ENCODE measurements at regions not wholly inside any gene's neighbourhood (a gene's known extent, or its start where the extent isn't known, plus 50 kb on each side); places are given as distances from the start of the nearest gene placed in this dataset.
A peak's percentile ranks its signal among the peaks of the same experiment; 100 is the strongest.

DNA sequence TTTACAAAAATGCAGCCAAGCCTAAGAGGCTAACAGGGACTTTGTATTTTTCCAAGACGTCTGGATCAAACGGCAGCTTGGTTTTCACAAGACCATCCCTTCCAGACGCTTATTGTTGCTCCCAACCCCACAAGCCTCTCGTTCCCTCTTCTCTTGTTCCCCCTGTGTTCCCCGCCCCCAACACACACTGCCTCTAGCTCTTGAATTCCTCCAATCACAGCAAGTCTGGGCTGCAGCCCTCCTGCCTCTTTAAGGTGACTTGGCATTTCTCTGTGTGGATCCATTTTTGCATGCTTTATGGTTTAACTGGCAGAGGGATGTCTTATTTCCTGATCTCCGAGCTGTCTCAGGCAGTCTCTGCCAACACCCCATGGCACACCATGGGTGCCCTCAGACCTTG is 182.2 kb downstream of the ABHD5 start:
- DNase-seq, result peak; percentile 65
- Histone ChIP-seq H3K4me3 (no peak overlapping the region), H3K9me3 (no peaks in the 10 kb centered on the region), H3K36me3 (no peaks in the 10 kb centered on the region), H3K27me3 (no peaks in the 10 kb centered on the region)

- H3K27me3 ChIP-seq, result no peaks in the 10 kb centered on the region
- no peak for DNase-seq
- H3K4me3 ChIP-seq, result no peak overlapping the region
- H3K36me3 ChIP-seq, result no peaks in the 10 kb centered on the region
- H3K9me3 ChIP-seq, result no peaks in the 10 kb centered on the region
Measured at GRCh38 chr3:43873723-43874122, 183.0 kb downstream of the ABHD5 start.

GRCh38 chr3:43874290-43874689 is 183.6 kb downstream of the ABHD5 start:
- Histone ChIP-seq H3K36me3 (no peaks in the 10 kb centered on the region), H3K4me3 (no peak overlapping the region), H3K27me3 (no peaks in the 10 kb centered on the region), H3K9me3 (no peaks in the 10 kb centered on the region)
- DNase-seq, result no peak

DNA sequence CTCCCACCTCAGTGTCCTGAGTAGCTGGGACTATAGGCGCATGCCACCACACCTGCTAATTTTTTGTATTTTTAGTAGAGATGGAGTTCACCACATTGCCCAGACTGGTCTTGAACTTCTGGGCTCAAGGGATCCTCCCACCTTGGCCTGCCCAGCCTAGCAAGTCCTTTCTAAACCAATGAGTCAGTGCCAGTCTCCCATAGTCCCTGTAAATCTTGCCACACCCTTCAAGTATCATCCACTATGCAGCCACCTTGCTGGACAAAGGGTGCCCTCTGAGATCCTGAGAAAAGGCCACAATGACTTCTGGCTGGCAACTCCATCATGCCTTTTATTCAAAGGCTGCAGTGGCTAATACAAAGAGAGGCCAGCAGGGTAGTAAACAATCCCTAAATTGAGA is 184.0 kb downstream of the ABHD5 start:
- no peaks in the 10 kb centered on the region for H3K9me3 ChIP-seq
- H3K36me3 ChIP-seq, result no peaks in the 10 kb centered on the region
- no peak overlapping the region for H3K4me3 ChIP-seq
- DNase-seq, result no peak
- no peaks in the 10 kb centered on the region for H3K27me3 ChIP-seq

- no peak for DNase-seq
Measured at GRCh38 chr3:43876648-43877047, 185.9 kb downstream of the ABHD5 start.

DNA sequence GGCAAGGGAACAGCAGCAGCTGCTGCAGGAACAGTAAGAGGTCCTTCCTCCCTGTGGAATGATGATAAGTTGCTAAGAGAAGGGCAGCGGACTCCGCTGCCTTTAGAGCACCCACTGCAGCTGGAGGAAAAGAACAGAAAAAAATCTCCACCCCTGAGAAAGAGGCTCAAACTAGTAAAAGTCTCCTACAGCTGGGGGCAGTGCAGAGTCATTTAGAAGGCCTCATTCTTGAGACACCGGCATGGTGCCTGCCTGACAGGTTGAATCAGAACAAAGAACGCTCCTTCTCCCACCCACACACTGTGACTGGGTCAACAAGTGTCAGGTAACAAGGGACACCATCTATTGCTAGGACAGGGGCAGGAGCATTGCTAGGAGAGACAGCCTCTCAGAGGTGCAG is 188.4 kb downstream of the ABHD5 start:
- Histone ChIP-seq H3K4me3 (no peak overlapping the region), H3K36me3 (no peaks in the 10 kb centered on the region)
- no peak for DNase-seq

More at GRCh38 chr3:43876648-43877047, 185.9 kb downstream of the ABHD5 start:
- no peak overlapping the region for H3K4me3 ChIP-seq
- H3K36me3 ChIP-seq, result no peaks in the 10 kb centered on the region
- no peaks in the 10 kb centered on the region for H3K27me3 ChIP-seq
- H3K9me3 ChIP-seq, result no peaks in the 10 kb centered on the region

DNA sequence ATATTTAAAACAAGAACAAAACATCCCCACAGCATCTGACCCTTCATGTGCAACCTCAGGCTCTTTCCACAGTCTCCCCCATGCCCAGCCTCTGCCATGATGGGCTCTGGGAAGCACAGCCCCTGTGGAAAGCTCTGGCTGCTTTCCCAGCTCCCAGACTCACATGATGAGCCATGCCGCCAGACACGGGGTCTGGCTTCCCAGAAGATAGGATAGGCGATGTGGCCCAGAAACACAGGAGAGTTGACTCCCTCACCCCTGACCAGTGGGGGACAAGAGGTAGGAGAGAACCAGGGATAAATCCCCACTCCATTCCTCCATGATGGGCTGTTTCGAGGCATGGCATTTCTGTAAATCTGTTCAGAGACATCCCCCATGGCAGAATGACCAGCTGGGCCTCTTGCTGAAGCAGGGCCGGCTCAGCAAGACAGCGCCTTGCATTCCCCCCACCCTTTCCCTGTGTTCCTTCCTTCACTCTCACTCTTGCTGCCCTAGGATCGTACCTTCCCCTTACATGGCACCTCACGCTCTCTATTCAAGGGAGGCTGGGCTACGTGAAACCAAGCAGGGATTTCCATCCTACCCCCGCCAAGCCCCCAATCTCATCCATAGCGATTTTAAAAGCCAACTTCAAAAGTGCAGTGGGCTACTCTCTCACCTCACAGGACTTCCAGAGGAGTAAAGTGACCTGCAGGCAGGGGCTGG is 192.4 kb downstream of the ABHD5 start:
- Histone ChIP-seq H3K4me3 (no peak overlapping the region), H3K27me3 (no peaks in the 10 kb centered on the region), H3K36me3 (no peaks in the 10 kb centered on the region), H3K9me3 (no peaks in the 10 kb centered on the region)
- no peak for DNase-seq

More for the DNA sequence above, 188.4 kb downstream of the ABHD5 start:
- no peaks in the 10 kb centered on the region for H3K27me3 ChIP-seq
- no peaks in the 10 kb centered on the region for H3K9me3 ChIP-seq

DNA sequence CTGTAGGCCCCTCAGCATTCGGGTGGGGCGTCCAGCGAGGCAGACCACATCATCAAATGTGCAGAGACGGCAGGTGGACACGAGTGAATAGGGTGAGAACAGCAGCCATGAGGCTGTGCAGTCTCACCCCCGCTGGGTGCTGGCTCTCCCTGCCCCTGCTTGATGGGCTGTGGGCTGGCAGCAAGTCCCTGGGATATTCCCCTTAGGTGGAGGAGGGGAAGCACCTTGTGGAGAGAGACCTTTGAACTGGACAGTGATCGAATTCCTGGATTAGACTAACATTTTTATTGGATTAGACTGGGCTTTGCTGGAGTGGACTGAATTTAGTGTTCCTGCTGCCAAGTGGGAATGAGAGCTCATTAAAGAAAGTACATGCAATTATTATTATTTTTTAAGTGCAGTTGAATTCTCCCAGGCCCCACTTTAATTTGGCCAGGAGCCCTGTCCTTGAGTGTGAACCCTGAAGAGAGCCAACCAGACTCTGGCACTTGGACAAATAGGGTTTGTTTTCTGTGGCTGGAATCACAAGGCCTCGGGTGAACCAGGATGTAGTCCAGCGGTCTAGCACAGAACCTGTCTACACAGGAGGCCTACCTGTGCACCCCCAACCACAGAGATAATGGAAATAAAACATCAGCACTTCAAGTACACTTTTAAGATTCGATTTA is 193.1 kb downstream of the ABHD5 start:
- no peaks in the 10 kb centered on the region for H3K9me3 ChIP-seq
- no peaks in the 10 kb centered on the region for H3K36me3 ChIP-seq
- no peak overlapping the region for H3K4me3 ChIP-seq
- H3K27me3 ChIP-seq, result no peaks in the 10 kb centered on the region
- no peak for DNase-seq

GRCh38 chr3:43884581-43884980 is 193.8 kb downstream of the ABHD5 start:
- no peak overlapping the region for H3K4me3 ChIP-seq
- no peaks in the 10 kb centered on the region for H3K27me3 ChIP-seq
- no peak for DNase-seq
- H3K36me3 ChIP-seq, result no peaks in the 10 kb centered on the region
- no peaks in the 10 kb centered on the region for H3K9me3 ChIP-seq

- Histone ChIP-seq H3K9me3 (no peaks in the 10 kb centered on the region), H3K36me3 (no peaks in the 10 kb centered on the region), H3K4me3 (no peak overlapping the region), H3K27me3 (no peaks in the 10 kb centered on the region)
- DNase-seq, result no peak
Measured at GRCh38 chr3:43885908-43886618, 195.3 kb downstream of the ABHD5 start.

DNA sequence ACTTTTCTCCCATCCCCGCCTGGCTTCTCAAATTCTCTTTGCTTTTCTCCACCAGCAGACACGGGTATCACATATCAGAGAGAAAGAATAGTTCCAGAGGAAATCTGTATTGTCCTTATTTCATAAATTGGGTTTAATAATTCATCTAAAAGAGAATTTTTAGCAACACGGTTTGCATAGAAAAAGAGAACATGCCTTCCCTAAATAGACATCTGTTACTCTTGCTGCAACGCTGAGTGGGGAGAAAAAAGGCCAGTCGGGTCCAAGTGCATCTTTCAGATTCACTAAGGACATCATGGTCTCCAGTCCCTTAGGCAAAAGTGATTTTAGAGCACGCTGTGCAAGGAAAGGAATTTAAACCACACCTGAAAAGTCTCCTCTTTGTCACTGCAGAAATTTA is 201.3 kb downstream of the ABHD5 start:
- Histone ChIP-seq H3K27me3 (no peaks in the 10 kb centered on the region), H3K36me3 (no peaks in the 10 kb centered on the region), H3K9me3 (no peaks in the 10 kb centered on the region), H3K4me3 (no peak overlapping the region)
- DNase-seq, result no peak

DNA sequence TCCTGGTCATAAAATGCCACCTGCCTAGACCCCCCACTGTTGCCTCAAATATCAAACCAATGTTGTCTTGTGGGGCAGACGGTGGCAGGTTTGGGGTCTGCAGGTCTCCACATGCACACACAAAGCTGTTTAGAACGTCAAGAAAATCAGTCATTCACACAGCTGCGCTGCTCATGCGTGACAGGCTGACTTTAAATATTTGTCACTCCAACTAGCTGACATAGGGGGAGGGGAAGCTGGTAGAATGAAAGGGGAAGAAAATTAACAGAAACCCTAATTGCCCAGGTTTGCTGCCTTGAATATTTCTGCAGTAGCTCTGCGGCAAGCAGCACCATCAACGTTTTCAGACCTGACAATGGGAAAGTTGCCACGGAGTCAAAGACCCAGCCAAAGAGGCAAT is 201.8 kb downstream of the ABHD5 start:
- H3K4me3 ChIP-seq, result no peak overlapping the region
- no peak for DNase-seq
- no peaks in the 10 kb centered on the region for H3K9me3 ChIP-seq
- H3K36me3 ChIP-seq, result no peaks in the 10 kb centered on the region
- H3K27me3 ChIP-seq, result no peaks in the 10 kb centered on the region

DNA sequence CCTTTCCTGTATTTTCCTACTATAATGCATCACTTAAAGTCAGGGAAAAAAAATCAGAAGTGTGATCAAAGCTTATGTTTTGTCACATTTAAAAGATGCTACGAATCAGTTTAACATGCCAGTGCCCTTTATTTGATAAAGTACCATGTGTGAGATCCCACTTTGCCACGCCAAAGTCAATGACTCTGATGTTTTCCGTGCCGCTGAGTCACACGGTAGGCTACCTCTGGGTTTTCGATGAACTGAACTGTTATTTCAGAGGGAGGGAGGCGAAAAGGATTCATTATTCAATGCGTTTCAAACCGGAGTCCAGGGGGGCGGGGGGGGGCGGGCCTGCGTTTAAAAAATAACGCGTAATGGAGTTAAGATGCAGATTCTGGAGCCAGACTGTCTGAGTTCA is 203.0 kb downstream of the ABHD5 start:
- Histone ChIP-seq H3K27me3 (no peaks in the 10 kb centered on the region), H3K9me3 (no peaks in the 10 kb centered on the region), H3K36me3 (no peaks in the 10 kb centered on the region), H3K4me3 (peak overlapping the region; percentile 33)
- no peak for DNase-seq

GRCh38 chr3:43894176-43895049 is 203.7 kb downstream of the ABHD5 start:
- DNase-seq, result peak; percentile 53
- no peaks in the 10 kb centered on the region for H3K36me3 ChIP-seq
- no peaks in the 10 kb centered on the region for H3K9me3 ChIP-seq
- H3K27me3 ChIP-seq, result no peaks in the 10 kb centered on the region
- peak overlapping the region; percentile 33 for H3K4me3 ChIP-seq

GRCh38 chr3:43895573-43895972 is 204.8 kb downstream of the ABHD5 start:
- H3K9me3 ChIP-seq, result no peaks in the 10 kb centered on the region
- H3K27me3 ChIP-seq, result no peaks in the 10 kb centered on the region
- no peak overlapping the region for H3K4me3 ChIP-seq
- no peaks in the 10 kb centered on the region for H3K36me3 ChIP-seq
- DNase-seq, result no peak

DNA sequence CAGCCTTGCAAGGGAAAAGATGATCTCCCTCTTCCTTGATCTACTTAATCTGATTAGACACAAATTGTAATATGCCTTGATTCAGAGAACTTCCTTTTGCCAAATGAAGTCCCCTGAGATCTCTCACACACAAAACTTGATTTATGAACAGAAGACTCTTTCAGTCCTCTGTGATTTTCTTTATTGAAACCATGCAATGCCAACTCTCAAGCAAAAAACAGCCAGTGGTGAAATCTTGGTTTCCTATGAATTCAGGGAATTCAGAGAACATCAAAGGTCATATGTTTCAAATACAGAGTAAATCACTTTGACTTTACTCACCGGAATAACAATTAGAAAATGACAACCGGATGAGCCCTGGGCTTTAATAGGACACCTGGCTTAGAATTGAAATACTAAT is 211.7 kb downstream of the ABHD5 start:
- no peak for DNase-seq
- Histone ChIP-seq H3K36me3 (no peaks in the 10 kb centered on the region), H3K4me3 (no peak overlapping the region), H3K27me3 (no peaks in the 10 kb centered on the region), H3K9me3 (no peaks in the 10 kb centered on the region)

DNA sequence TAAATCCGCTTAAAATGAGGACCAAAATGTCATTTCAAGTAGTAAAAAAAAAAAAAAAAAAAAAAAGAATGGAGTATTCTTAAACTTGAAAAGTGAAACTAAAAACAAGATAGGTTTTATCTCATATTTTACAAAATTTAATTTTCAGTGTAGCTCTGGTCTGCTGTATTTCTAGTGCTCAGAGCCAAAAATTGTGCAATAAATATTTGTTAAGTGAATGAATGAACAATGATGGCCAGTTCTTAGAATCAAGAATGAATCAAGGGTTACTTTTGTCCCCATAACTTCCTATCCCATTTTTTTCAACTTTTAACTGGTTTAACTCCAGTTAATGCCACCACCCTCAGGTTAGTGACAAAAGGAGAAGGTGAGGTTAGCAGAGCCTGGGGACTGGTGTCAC is 214.4 kb downstream of the ABHD5 start:
- DNase-seq, result no peak
- no peaks in the 10 kb centered on the region for H3K9me3 ChIP-seq
- H3K27me3 ChIP-seq, result no peaks in the 10 kb centered on the region
- no peaks in the 10 kb centered on the region for H3K36me3 ChIP-seq
- no peak overlapping the region for H3K4me3 ChIP-seq
